ENCODE measurements at regions not wholly inside any gene's neighbourhood (a gene's known extent, or its start where the extent isn't known, plus 50 kb on each side); places are given as distances from the start of the nearest gene placed in this dataset.
A peak's percentile ranks its signal among the peaks of the same experiment; 100 is the strongest.
"Not testable (repeated sequence)": the region's sequence is repeated elsewhere in the genome, so short reads cannot be mapped to it uniquely, and the experiment has no call there.

GRCh38 chr3:72065236-72065635 is 280.3 kb upstream of the PROK2 start:
- DNase-seq: no peak

- not testable (repeated sequence) for DNase-seq
Measured at GRCh38 chr3:72064727-72065126, 279.8 kb upstream of the PROK2 start.

GRCh38 chr3:72062017-72062416 is 277.1 kb upstream of the PROK2 start:
- DNase-seq: no peak

GRCh38 chr3:72060447-72061034 is 275.6 kb upstream of the PROK2 start:
- DNase-seq: no peak

- DNase-seq: no peak
Measured at GRCh38 chr3:72058493-72059081, 273.6 kb upstream of the PROK2 start.

- DNase-seq: no peak
Measured at GRCh38 chr3:72055436-72055835, 270.5 kb upstream of the PROK2 start.

GRCh38 chr3:72054976-72055375 is 270.0 kb upstream of the PROK2 start:
- no peak for DNase-seq

GRCh38 chr3:72052841-72053409 is 268.0 kb upstream of the PROK2 start:
- DNase-seq: peak; percentile 30

- no peak for DNase-seq
Measured at GRCh38 chr3:72050771-72051170, 265.8 kb upstream of the PROK2 start.

- DNase-seq: no peak
Measured at GRCh38 chr3:72050048-72050632, 265.2 kb upstream of the PROK2 start.

- DNase-seq: no peak
Measured at GRCh38 chr3:72049300-72049699, 264.4 kb upstream of the PROK2 start.

GRCh38 chr3:72048873-72049272 is 263.9 kb upstream of the PROK2 start:
- DNase-seq: no peak

GRCh38 chr3:72047221-72047871 is 262.4 kb upstream of the PROK2 start:
- DNase-seq: no peak

- peak; percentile 72 for DNase-seq
Measured at GRCh38 chr3:72044231-72044855, 259.4 kb upstream of the PROK2 start.

GRCh38 chr3:72043204-72044133 is 258.5 kb upstream of the PROK2 start:
- peak; percentile 24 for DNase-seq

- peak; percentile 93 for DNase-seq
Measured at GRCh38 chr3:72042397-72043203, 257.7 kb upstream of the PROK2 start.

GRCh38 chr3:72041511-72041910 is 256.6 kb upstream of the PROK2 start:
- no peak for DNase-seq

- no peak for DNase-seq
Measured at GRCh38 chr3:72041076-72041475, 256.1 kb upstream of the PROK2 start.

- no peak for DNase-seq
Measured at GRCh38 chr3:72039677-72040076, 254.7 kb upstream of the PROK2 start.

GRCh38 chr3:72036899-72037298 is 252.0 kb upstream of the PROK2 start:
- DNase-seq: peak; percentile 76

- no peak for DNase-seq
Measured at GRCh38 chr3:72035606-72036005, 250.7 kb upstream of the PROK2 start.
